HUES6 (cell line): ENCODE measurements at regions not wholly inside any gene's neighbourhood (a gene's known extent, or its start where the extent isn't known, plus 50 kb on each side); places are given as distances from the start of the nearest gene placed in this dataset.

Experiments used
- H3K27ac ChIP-seq: 2 replicates; pipeline ENCODE4 v1.7.0; 2013; ENCODE audit warnings: low read depth, mild to moderate bottlenecking, low read length, inconsistent platforms
- H3K27me3 ChIP-seq: 2 replicates; pipeline ENCODE4 v1.6.1; 2013; ENCODE audit warnings: low read length; ENCODE audit not compliant: control insufficient read depth, insufficient read depth
- H3K36me3 ChIP-seq: 2 replicates; pipeline ENCODE4 v1.6.1; 2013; ENCODE audit warnings: low read length; ENCODE audit not compliant: control insufficient read depth, insufficient read depth
- H3K4me1 ChIP-seq: 2 replicates; pipeline ENCODE4 v1.6.1; 2013; ENCODE audit warnings: low read length; ENCODE audit not compliant: control insufficient read depth, insufficient read depth
- H3K4me3 ChIP-seq: 2 replicates; pipeline ENCODE4 v1.5.1; 2013; ENCODE audit warnings: low read depth, low read length
- H3K9ac ChIP-seq: one replicate; pipeline ENCODE4 v1.6.1; 2013; ENCODE audit warnings: mild to moderate bottlenecking, low read length
- H3K9me3 ChIP-seq: 2 replicates; pipeline ENCODE4 v1.6.1; 2013; ENCODE audit warnings: low read depth, low read length; ENCODE audit not compliant: control insufficient read depth, insufficient read depth

DNA sequence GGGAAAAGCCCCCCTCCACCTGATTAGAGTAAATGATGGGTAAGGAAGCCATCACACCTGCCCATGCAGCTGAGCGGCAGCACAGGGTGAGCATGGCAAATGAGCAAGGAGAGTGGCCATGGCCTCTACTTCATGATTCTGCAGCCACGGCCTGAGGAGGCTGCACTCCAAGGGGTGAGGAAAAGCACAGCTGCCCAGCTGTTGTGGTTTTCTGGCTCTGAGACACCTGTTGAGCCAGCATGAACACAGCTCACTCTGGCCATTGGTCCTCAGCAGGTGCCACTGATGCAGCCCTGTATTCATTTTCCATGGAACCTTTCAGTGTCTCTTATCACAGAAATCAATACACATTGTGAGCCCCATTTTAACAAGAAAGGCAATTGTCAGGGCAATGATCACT, 707.2 kb downstream of the AACS start:
- Histone ChIP-seq H3K4me3 (no peak overlapping the region), H3K27me3 (peaks cover 8% of the 10 kb centered on the region), H3K9me3 (peaks cover 10% of the 10 kb centered on the region; the same call in 1 of the 2 replicates), H3K4me1 (no peaks in the 10 kb centered on the region), H3K27ac (no peak overlapping the region), H3K36me3 (no peaks in the 10 kb centered on the region), H3K9ac (no peak overlapping the region)

GRCh38 chr12:125773033-125773640, 707.9 kb downstream of the AACS start:
- Histone ChIP-seq H3K27me3 (peaks cover 8% of the 10 kb centered on the region), H3K9me3 (peaks cover 10% of the 10 kb centered on the region; the same call in 1 of the 2 replicates), H3K4me3 (no peak overlapping the region), H3K9ac (no peak overlapping the region), H3K4me1 (no peaks in the 10 kb centered on the region), H3K27ac (no peak overlapping the region), H3K36me3 (no peaks in the 10 kb centered on the region)

GRCh38 chr12:125775507-125775906, 710.3 kb downstream of the AACS start:
- H3K27ac ChIP-seq: no peak overlapping the region
- H3K36me3 ChIP-seq: no peaks in the 10 kb centered on the region
- H3K9me3 ChIP-seq: peaks cover 10% of the 10 kb centered on the region; the same call in 1 of the 2 replicates
- no peak overlapping the region for H3K9ac ChIP-seq
- no peaks in the 10 kb centered on the region; the same call in 1 of the 2 replicates for H3K4me1 ChIP-seq
- no peak overlapping the region for H3K4me3 ChIP-seq
- peaks cover 8% of the 10 kb centered on the region for H3K27me3 ChIP-seq

DNA sequence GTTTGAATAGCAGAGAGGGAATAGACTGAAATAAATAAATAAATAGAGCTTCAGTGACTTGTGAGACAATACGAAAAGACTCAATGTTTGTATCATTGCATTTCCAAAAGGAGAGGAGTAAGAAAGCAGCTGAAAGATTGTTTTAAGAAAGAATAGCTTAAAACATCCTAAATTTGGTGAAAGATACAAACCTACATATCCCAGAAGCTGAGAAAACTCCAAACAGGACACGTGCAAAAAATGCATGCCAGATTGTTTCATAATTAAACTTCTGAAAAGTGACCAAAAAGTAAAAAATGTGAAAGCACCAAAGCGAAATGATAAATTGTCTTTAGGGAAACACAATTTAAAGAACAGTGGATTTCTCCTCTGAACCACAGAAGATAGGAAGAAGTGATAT, 711.0 kb downstream of the AACS start:
- no peak overlapping the region for H3K27ac ChIP-seq
- H3K4me1 ChIP-seq: no peaks in the 10 kb centered on the region; the same call in 1 of the 2 replicates

DNA sequence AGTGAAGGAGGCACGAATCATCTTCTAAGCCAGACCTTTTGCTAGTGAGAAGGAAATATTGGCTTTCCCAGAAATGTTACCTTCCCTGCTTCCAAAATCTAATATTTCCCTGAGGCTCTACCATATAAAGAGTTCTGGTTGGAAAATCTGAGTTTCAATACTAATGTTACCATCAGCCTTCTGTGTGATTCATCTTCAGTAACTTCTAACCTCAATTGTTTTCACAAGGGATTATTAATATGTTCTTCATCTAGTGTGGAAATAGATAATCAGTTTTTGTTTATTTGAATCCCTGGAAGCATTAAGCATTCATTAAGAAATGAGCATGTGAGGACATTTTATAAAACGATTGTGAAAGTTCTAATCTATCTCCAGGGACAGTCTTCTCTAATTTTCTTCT, 720.9 kb downstream of the AACS start:
- no peaks in the 10 kb centered on the region for H3K36me3 ChIP-seq
- no peaks in the 10 kb centered on the region for H3K27me3 ChIP-seq
- H3K4me1 ChIP-seq: no peaks in the 10 kb centered on the region
- H3K9ac ChIP-seq: no peak overlapping the region
- peaks cover 17% of the 10 kb centered on the region for H3K9me3 ChIP-seq
- H3K4me3 ChIP-seq: no peak overlapping the region
- no peak overlapping the region for H3K27ac ChIP-seq

More for the DNA sequence above, 711.0 kb downstream of the AACS start:
- no peak overlapping the region for H3K9ac ChIP-seq
- no peak overlapping the region for H3K4me3 ChIP-seq
- no peaks in the 10 kb centered on the region for H3K36me3 ChIP-seq
- peaks cover 10% of the 10 kb centered on the region; the same call in 1 of the 2 replicates for H3K9me3 ChIP-seq
- peaks cover 8% of the 10 kb centered on the region for H3K27me3 ChIP-seq

DNA sequence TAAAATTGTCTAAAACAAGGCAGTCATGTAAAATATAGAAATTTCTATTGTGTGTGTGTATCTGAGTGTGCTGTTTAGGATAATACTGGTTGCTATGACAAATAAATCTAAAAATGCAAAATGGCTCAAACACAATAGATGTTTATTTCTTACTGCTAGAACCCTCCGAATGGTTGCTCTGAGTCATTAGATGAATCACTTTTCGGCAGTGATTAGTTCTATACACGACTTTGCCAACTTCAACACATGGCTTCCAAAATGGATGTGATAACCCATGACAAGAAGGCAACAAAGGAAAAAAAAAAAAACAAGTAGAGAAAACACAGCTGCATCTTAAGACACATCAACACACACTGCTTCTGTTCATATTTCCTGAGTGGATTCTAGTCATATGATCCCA, 729.2 kb downstream of the AACS start:
- H3K9ac ChIP-seq: no peak overlapping the region
- H3K4me3 ChIP-seq: no peak overlapping the region
- no peak overlapping the region for H3K27ac ChIP-seq
- no peaks in the 10 kb centered on the region for H3K36me3 ChIP-seq
- peaks cover 22% of the 10 kb centered on the region for H3K9me3 ChIP-seq
- no peaks in the 10 kb centered on the region for H3K4me1 ChIP-seq
- H3K27me3 ChIP-seq: no peaks in the 10 kb centered on the region

GRCh38 chr12:125797421-125798175, 732.4 kb downstream of the AACS start:
- Histone ChIP-seq H3K9me3 (no peaks in the 10 kb centered on the region; the same call in 1 of the 2 replicates), H3K4me1 (no peaks in the 10 kb centered on the region), H3K4me3 (no peak overlapping the region), H3K9ac (no peak overlapping the region), H3K27me3 (no peaks in the 10 kb centered on the region), H3K27ac (no peak overlapping the region), H3K36me3 (no peaks in the 10 kb centered on the region)

GRCh38 chr12:125804660-125805059, 739.4 kb downstream of the AACS start:
- Histone ChIP-seq H3K4me3 (no peak overlapping the region), H3K4me1 (no peaks in the 10 kb centered on the region), H3K27me3 (no peaks in the 10 kb centered on the region; the same call in 1 of the 2 replicates), H3K36me3 (no peaks in the 10 kb centered on the region), H3K9ac (no peak overlapping the region), H3K27ac (no peak overlapping the region), H3K9me3 (no peaks in the 10 kb centered on the region)

- H3K9ac ChIP-seq: no peak overlapping the region
- H3K9me3 ChIP-seq: peaks cover 12% of the 10 kb centered on the region; the same call in 1 of the 2 replicates
- H3K27ac ChIP-seq: no peak overlapping the region
- H3K4me3 ChIP-seq: no peak overlapping the region
- H3K4me1 ChIP-seq: no peaks in the 10 kb centered on the region
- no peaks in the 10 kb centered on the region for H3K36me3 ChIP-seq
- no peaks in the 10 kb centered on the region for H3K27me3 ChIP-seq
Observed at GRCh38 chr12:125824276-125824675, 759.0 kb downstream of the AACS start.

DNA sequence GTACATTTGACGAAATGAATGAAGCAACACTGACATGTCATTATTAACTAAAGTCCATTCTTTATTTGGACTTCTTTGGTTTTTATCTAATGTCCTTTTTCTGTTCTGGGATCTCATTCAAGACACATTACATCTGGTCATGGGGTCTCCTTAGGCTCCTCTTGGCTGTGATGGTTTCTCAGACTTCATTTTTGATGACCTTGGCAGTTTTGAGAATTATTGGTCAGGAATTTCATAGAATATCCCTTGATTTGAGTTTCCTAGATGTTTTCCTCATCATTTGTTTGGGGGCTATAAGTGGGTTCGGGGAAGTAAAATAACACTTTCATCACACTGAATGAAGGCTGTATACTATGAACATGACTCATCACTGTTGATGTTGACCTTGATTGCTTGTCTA, 770.6 kb downstream of the AACS start:
- Histone ChIP-seq H3K4me3 (no peak overlapping the region), H3K4me1 (no peaks in the 10 kb centered on the region), H3K27ac (no peak overlapping the region), H3K36me3 (no peaks in the 10 kb centered on the region), H3K9ac (no peak overlapping the region), H3K27me3 (no peaks in the 10 kb centered on the region), H3K9me3 (no peaks in the 10 kb centered on the region)

- H3K27me3 ChIP-seq: no peaks in the 10 kb centered on the region
- H3K36me3 ChIP-seq: no peaks in the 10 kb centered on the region
- no peak overlapping the region for H3K27ac ChIP-seq
- no peaks in the 10 kb centered on the region for H3K9me3 ChIP-seq
- H3K9ac ChIP-seq: no peak overlapping the region
- H3K4me1 ChIP-seq: no peaks in the 10 kb centered on the region
- H3K4me3 ChIP-seq: no peak overlapping the region
Observed at GRCh38 chr12:125836647-125837046, 771.4 kb downstream of the AACS start.
